GM10266 (cell line): ENCODE measurements at regions not wholly inside any gene's neighbourhood (a gene's known extent, or its start where the extent isn't known, plus 50 kb on each side); places are given as distances from the start of the nearest gene placed in this dataset.
"Not testable (repeated sequence)": the region's sequence is repeated elsewhere in the genome, so short reads cannot be mapped to it uniquely, and the experiment has no call there.

Source experiments
- DNase-seq: peaks from one replicate; pipeline ENCODE4 v3.0.0; 2012; ENCODE audit errors: extremely low spot score
- TF ChIP-seq, protein P1 (sequence below): IDR thresholded peaks from 2 replicates; pipeline ENCODE4 v1.5.1; 2012; ENCODE audit warnings: mild to moderate bottlenecking, low read depth; ENCODE audit not compliant: control insufficient read depth, insufficient read depth; ENCODE audit errors: missing control alignments

DNA sequence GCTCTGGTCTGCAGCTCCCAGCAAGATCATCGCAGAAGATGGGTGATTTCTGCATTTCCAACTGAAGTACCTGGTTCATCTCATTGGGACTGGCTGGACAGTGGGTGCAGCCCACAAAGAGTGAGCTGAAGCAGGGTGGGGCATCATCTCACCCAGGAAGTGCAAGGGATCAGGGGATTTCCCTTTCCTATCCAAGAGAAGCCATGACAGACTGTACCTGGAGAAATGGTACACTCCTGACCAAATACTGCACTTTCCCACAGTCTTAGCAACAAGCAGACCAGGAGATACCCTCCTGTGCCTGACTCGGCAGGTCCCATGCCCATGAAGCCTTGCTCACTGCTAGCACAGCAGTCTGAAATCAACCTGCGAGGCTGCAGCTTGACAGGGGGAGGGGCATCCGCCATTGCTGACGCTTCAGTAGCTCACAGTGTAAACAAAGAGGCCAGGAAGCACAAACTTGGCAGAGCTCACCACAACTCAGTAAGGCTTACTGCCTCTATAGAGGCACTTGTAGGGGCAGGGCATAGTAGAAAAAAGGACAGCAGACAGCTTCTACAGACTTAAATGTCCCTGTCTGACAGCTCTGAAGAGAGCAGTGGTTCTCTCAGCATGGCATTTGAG lies 60.5 kb downstream of the AREG start:
- DNase-seq, result not testable (repeated sequence)

DNA sequence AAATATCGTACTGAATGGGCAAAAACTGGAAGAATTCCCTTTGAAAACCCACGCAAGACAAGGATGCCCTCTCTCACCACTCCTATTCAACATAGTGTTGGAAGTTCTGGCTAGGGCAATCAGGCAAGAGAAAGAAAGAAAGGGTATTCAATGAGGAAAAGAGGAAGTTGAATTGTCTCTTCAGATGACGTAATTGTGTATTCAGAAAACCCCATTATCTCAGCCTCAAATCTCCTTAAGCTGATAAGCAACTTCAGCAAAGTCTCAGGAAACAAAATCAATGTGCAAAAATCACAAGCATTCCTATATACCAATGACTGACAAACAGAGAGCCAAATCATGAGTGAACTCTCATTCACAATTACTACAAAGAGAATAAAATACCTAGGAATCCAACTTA lies 64.4 kb downstream of the AREG start:
- not testable (repeated sequence) for DNase-seq

DNA sequence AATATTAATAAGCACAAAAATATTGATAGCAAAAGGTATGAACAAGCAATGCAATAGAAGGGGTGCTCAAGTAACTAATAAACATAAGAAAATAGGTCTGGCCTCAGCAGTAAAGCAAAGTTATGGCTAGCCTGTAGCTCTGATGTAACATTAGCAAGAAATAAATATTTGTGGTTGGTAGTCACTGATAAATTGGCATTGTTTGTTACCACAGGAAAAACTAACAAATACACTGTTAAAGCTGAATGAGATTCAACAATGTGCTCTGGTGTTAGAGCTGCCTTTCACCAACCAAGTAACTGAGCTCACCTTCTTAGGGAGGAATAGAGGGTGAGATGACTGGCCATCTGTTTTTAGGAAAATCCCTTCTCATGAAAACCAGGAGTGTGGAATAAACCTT lies 71.4 kb downstream of the AREG start:
- TF ChIP-seq, protein P1, sequence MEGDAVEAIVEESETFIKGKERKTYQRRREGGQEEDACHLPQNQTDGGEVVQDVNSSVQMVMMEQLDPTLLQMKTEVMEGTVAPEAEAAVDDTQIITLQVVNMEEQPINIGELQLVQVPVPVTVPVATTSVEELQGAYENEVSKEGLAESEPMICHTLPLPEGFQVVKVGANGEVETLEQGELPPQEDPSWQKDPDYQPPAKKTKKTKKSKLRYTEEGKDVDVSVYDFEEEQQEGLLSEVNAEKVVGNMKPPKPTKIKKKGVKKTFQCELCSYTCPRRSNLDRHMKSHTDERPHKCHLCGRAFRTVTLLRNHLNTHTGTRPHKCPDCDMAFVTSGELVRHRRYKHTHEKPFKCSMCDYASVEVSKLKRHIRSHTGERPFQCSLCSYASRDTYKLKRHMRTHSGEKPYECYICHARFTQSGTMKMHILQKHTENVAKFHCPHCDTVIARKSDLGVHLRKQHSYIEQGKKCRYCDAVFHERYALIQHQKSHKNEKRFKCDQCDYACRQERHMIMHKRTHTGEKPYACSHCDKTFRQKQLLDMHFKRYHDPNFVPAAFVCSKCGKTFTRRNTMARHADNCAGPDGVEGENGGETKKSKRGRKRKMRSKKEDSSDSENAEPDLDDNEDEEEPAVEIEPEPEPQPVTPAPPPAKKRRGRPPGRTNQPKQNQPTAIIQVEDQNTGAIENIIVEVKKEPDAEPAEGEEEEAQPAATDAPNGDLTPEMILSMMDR, result no peak
- DNase-seq, result no peak

DNA sequence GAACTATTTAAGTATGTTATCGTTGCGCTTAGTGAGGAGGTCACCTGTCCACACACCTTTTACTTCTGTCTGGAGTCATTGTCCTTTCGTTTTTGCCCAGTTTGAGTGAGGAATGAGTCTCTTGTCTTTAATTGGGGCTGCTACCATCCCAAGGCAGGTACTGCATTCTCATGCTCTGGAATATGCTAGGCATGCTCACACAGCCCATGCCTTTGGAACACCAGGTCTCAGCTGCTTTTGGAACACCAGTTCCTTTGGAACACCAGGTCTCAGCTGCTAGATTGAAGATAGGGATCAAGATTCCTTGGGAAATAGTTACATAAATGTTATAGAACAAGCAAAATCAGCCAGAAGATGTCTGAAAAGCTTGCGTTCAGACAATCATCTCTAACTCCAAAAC lies 73.1 kb downstream of the AREG start:
- no peak for DNase-seq
- TF ChIP-seq, protein P1, result no peak

DNA sequence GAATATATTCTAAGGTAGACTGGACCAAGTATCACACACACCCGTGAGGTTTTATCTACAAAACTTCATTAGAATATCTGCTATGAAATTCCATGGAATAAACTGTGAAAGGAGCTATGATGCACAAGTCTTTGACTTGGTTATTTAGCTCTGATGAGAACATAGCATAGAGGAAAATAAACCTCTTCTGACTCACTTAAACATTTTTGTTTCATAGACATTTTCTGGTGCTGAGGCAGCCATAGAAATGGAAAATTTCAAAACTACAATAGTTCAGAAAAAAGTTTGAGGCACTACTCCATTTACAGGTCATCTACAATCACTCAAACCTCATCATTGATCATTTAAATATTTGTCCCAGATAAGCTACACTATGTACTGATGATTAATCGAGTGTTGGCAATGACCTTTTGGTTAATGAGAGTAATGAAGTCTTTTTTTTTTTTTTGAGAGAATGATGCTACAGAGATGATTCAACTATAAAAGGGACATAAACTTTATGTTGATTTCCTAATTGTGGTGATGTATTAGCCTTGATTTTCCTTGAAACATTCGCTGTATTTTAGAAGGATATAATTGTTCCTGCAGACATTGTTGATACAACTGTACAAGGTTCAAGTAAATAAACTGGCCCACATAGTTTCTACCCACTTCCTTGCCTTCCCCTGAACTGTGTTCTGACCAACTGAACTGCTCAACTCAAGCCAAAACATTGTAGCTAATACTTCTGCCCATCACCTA lies 77.5 kb downstream of the AREG start:
- TF ChIP-seq, protein P1, result no peak
- DNase-seq, result no peak

DNA sequence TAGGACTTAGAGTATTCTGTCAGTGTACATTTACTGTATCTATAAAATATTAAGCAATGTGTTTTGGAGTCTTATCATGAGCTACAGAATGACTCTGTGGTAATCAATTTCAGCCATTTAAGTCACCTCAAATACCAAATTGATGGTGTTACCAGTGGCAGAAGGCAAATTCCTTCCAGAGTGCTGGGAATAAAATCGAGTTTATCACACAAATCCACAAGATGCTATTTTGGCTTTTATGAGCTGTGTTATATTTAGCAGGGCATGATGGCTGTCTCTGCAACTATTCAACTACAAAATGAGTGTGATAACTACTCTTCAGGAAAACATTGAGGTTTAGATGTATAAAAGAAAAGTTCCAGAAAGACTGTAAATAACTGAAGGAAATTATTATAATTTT lies 78.2 kb downstream of the AREG start:
- no peak for DNase-seq
- TF ChIP-seq, protein P1, result no peak

DNA sequence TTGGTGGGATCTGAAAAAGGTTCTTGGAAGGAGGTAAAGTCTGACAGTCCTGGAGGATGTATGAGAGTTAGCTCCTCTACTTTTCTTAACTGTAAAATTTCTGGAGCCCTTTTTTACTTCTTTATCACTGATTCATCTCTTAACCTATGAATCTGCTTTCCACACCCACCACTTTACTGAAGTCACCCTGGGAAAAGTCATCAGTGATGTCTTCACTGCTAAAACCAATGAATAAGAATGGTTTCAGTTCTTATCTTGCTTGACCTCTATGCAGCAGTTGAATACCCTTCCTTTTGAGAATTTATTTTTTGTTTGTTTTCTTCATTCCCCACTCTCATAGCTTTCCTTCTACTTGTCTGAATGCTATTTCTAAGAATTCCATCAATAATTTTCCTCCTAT lies 80.0 kb downstream of the AREG start:
- TF ChIP-seq, protein P1, result no peak
- DNase-seq, result no peak

DNA sequence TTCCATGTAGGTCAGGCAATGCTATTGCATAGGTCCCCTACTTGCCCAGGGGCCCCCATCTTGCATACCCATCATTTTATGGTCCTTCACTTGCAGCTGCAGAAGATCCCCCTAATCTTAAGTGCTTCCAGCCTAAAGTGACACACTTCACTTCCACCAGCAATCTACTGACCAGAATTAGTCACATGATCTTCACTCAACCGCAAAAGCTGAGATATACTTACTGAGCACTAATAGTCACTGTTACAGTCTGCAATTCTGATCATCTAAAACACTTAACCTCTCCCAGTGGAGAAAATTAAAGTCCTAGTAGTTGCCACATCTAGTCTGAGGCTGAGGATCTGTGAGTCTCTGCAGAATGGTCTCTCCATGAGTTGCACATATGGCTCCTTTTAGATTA lies 82.1 kb downstream of the AREG start:
- TF ChIP-seq, protein P1, result no peak
- no peak for DNase-seq
